HEK293T (cell line): ENCODE measurements at regions not wholly inside any gene's neighbourhood (a gene's known extent, or its start where the extent isn't known, plus 50 kb on each side); places are given as distances from the start of the nearest gene placed in this dataset.

ENCODE experiments used
- ARNT ChIP-seq: fragments of 450-650 bp; IDR thresholded peaks from 2 replicates; pipeline ENCODE4 v1.6.1; 2017; ENCODE audit warnings: mild to moderate bottlenecking
- BHLHE40 ChIP-seq: fragments of 450-650 bp; IDR thresholded peaks from 2 replicates; pipeline ENCODE4 v1.6.1; 2016; ENCODE audit warnings: mild to moderate bottlenecking, moderate library complexity, borderline replicate concordance
- ELF4 ChIP-seq: fragments of 450-650 bp; IDR thresholded peaks from 2 replicates; pipeline ENCODE4 v1.6.1; 2017; ENCODE audit warnings: antibody characterized with exemption
- FOXA1 ChIP-seq: fragments of 450-650 bp; IDR thresholded peaks from 2 replicates; pipeline ENCODE4 v1.6.1; 2016; ENCODE audit warnings: mild to moderate bottlenecking
- FOXM1 ChIP-seq: fragments of 450-650 bp; IDR thresholded peaks from 2 replicates; pipeline ENCODE4 v1.6.1; 2017; ENCODE audit warnings: mild to moderate bottlenecking, borderline replicate concordance
- L3MBTL2 ChIP-seq: fragments of 450-650 bp; conservative IDR thresholded peaks from 2 replicates; pipeline ENCODE4 v1.6.1; 2016; ENCODE audit warnings: mild to moderate bottlenecking
- SP1 ChIP-seq: fragments of 450-650 bp; IDR thresholded peaks from 2 replicates; pipeline ENCODE4 v1.6.1; 2017
- SUZ12 ChIP-seq: fragments of 450-650 bp; IDR thresholded peaks from 2 replicates; pipeline ENCODE4 v1.6.1; 2016; ENCODE audit warnings: mild to moderate bottlenecking
- TARDBP ChIP-seq: fragments of 450-650 bp; IDR thresholded peaks from 2 replicates; pipeline ENCODE4 v1.6.1; 2016
- TF ChIP-seq, protein P1 (sequence below): fragments of 450-650 bp; IDR thresholded peaks from 2 replicates; pipeline ENCODE4 v1.6.1; 2016

GRCh38 chr15:88385078-88385700 is 82.0 kb downstream of the MRPL46 start:
- no peak for TF ChIP-seq SUZ12
- no peak for TF ChIP-seq ARNT
- TF ChIP-seq FOXM1, result no peak
- no peak for TF ChIP-seq TARDBP
- TF ChIP-seq, protein P1, sequence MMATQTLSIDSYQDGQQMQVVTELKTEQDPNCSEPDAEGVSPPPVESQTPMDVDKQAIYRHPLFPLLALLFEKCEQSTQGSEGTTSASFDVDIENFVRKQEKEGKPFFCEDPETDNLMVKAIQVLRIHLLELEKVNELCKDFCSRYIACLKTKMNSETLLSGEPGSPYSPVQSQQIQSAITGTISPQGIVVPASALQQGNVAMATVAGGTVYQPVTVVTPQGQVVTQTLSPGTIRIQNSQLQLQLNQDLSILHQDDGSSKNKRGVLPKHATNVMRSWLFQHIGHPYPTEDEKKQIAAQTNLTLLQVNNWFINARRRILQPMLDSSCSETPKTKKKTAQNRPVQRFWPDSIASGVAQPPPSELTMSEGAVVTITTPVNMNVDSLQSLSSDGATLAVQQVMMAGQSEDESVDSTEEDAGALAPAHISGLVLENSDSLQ, result no peak
- no peak for TF ChIP-seq BHLHE40
- TF ChIP-seq SP1, result no peak
- TF ChIP-seq L3MBTL2, result no peak
- no peak for TF ChIP-seq FOXA1
- no peak for TF ChIP-seq ELF4
